ENCODE measurements at regions not wholly inside any gene's neighbourhood (a gene's known extent, or its start where the extent isn't known, plus 50 kb on each side); places are given as distances from the start of the nearest gene placed in this dataset.

DNA sequence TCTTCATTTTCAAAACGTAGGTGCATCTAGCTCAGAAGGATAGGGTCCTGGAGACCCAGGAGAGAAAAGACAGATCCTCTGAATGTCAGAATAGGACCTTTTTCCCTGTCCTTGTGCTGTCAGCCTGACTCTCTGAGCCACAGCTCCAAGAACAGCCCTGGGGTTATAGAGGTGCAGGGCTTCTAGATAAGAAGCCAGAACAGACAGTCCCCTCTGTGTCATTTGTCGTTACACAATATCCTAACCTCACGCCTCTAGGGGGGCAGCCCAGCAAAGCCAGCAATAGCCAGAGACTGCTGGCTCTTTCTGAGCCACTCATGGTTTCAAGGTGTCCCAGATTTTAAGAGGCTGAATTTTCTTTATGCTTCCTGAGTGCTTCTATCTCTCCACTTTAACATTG is 153.2 kb upstream of the THBS1 start:
- TF ChIP-seq EZH2 (IDR thresholded peaks at IDR 0.05; ENCODE audit: insufficient read depth, poor library complexity, severe bottlenecking): no peak
- TF ChIP-seq EZH2phosphoT487 (IDR thresholded peaks at IDR 0.05; ENCODE audit: insufficient read depth, low read depth): no peak
- H3F3A ChIP-seq (ENCODE audit: insufficient read depth): peaks cover 53% of the 10 kb centered on the region
- 0 out of 2 replicates have a peak overlapping the region, but pooled peaks have one; percentile 10 for H3K4me3 ChIP-seq
- peak overlapping the region; percentile 50 for H3K9ac ChIP-seq
- H3K9me2 ChIP-seq (ENCODE audit: insufficient read depth): no peaks in the 10 kb centered on the region
- H3K9me3 ChIP-seq (ENCODE audit: low read depth): no peaks in the 10 kb centered on the region
- DNase-seq: no peak
- peak overlapping the region; percentile 51 for H3K27ac ChIP-seq
- in situ Hi-C loops (cut with MboI): no loop called here
- peak overlapping the region; percentile 55 for H3K4me2 ChIP-seq (ENCODE audit: unreplicated experiment)
- WGBS, 2 experiments (ENCODE audit: low coverage in 1 of 2, low lambda C conversion rate in 2 of 2, missing lambda C conversion rate in 2 of 2): 30 to 33% methylated on average over 3 of the region's 3 CpGs
- peaks cover 48% of the 10 kb centered on the region for H3K4me1 ChIP-seq (ENCODE audit: insufficient read depth)
- H3K79me2 ChIP-seq (ENCODE audit: insufficient read depth): no peaks in the 10 kb centered on the region
- H4K20me1 ChIP-seq (ENCODE audit: insufficient read depth): no peaks in the 10 kb centered on the region
- no peaks in the 10 kb centered on the region for H3K27me3 ChIP-seq (replicated peaks; ENCODE audit: insufficient read depth)
- no peak overlapping the region for H2AFZ ChIP-seq
- H3K36me3 ChIP-seq (ENCODE audit: low read depth): no peaks in the 10 kb centered on the region

DNA sequence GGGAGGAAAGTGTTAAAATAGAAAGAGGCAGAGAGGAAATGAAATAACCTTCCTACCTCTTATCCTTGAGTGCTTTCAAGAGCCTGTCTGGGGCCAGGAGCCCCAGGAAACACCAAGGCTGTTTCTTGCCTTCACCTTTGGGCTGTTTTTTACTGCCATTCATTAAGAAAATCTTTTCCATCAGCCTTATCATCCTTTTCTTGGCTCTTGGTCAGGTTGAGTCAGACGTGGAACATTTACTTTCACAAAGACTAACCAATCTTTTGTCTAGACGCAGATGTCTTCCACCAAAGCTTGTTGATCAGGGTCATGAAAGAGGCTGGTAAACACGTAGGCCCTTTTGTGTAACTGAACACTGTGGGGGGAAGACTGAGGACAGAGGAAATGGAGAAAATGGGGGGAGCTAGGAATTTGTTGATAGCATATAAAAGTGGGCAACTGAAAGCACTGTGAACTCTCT is 151.0 kb upstream of the THBS1 start:
- Histone ChIP-seq H2AFZ (no peak overlapping the region), H3K27me3 (replicated peaks; ENCODE audit: insufficient read depth) (no peaks in the 10 kb centered on the region), H3K9me2 (ENCODE audit: insufficient read depth) (no peaks in the 10 kb centered on the region), H3K36me3 (ENCODE audit: low read depth) (no peaks in the 10 kb centered on the region), H3K4me1 (ENCODE audit: insufficient read depth) (peaks cover 48% of the 10 kb centered on the region), H3F3A (ENCODE audit: insufficient read depth) (peaks cover 53% of the 10 kb centered on the region), H3K9me3 (ENCODE audit: low read depth) (no peaks in the 10 kb centered on the region), H4K20me1 (ENCODE audit: insufficient read depth) (no peaks in the 10 kb centered on the region), H3K79me2 (ENCODE audit: insufficient read depth) (no peaks in the 10 kb centered on the region), H3K4me2 (ENCODE audit: unreplicated experiment) (peak overlapping the region; percentile 50), H3K27ac (peak overlapping the region; percentile 58), H3K9ac (no peak overlapping the region), H3K4me3 (no peak overlapping the region)
- peak; percentile 86 for DNase-seq
- 5 to 6% methylated on average over 3 of the region's 3 CpGs for WGBS, 2 experiments (ENCODE audit: low coverage in 1 of 2, low lambda C conversion rate in 2 of 2, missing lambda C conversion rate in 2 of 2)
- TF ChIP-seq EZH2phosphoT487 (IDR thresholded peaks at IDR 0.05; ENCODE audit: insufficient read depth, low read depth) (no peak), EZH2 (IDR thresholded peaks at IDR 0.05; ENCODE audit: insufficient read depth, poor library complexity, severe bottlenecking) (no peak)
- in situ Hi-C loops (cut with MboI): no loop called here

DNA sequence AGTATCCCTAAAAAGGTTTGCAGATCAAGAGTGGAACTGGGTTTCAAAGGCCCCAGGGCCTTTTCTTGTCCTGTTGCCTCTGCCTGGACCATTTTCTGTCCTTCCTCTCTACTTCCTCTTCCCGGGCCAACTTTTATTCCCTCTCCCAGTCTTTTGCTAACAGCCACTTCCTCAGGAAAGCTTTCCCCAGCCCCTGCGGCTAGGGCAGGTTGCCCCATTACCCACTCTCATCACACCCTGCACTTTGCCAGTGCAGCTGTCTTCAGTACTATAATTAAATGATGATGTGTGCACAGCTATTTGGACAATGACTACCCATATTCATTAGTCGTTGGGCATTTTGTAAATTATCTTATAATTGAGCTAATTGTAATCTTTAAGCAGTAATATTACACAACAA is 150.5 kb upstream of the THBS1 start:
- Histone ChIP-seq H3K9ac (no peak overlapping the region), H3K36me3 (ENCODE audit: low read depth) (no peaks in the 10 kb centered on the region)
- WGBS, 2 experiments (ENCODE audit: low coverage in 1 of 2, low lambda C conversion rate in 2 of 2, missing lambda C conversion rate in 2 of 2): 72 to 77% methylated on average over 3 of the region's 3 CpGs

DNA sequence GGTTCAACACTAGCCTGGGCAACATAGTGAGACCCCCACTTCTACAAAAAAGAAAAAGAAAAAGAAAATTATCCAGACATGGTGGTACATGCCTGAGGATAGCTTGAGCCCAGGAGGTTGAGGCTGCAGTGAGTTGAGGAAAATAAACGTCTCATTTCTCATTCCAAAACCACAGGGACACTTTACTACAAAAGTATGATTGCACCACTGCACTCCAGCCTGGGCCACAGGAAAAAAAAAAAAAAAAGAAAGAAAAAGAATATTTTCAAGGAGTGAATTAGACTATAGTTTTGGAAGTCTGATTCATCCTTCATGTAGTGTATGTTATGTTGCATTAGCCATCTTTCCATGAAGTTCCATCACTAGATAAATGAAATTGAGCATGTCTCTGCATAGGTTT is 149.5 kb upstream of the THBS1 start:
- Histone ChIP-seq H3K79me2 (ENCODE audit: insufficient read depth) (no peaks in the 10 kb centered on the region), H3K9ac (no peak overlapping the region)
- peak; percentile 57 for DNase-seq

More for the DNA sequence above, 150.5 kb upstream of the THBS1 start:
- Histone ChIP-seq H3F3A (ENCODE audit: insufficient read depth) (peaks cover 53% of the 10 kb centered on the region), H3K27ac (peak overlapping the region; percentile 58), H3K27me3 (replicated peaks; ENCODE audit: insufficient read depth) (no peaks in the 10 kb centered on the region), H3K4me1 (ENCODE audit: insufficient read depth) (peaks cover 48% of the 10 kb centered on the region), H3K9me3 (ENCODE audit: low read depth) (no peaks in the 10 kb centered on the region), H4K20me1 (ENCODE audit: insufficient read depth) (no peaks in the 10 kb centered on the region), H3K4me3 (no peak overlapping the region), H3K4me2 (ENCODE audit: unreplicated experiment) (peak overlapping the region; percentile 50), H2AFZ (no peak overlapping the region), H3K9me2 (ENCODE audit: insufficient read depth) (no peaks in the 10 kb centered on the region), H3K79me2 (ENCODE audit: insufficient read depth) (no peaks in the 10 kb centered on the region)
- in situ Hi-C loops (cut with MboI): no loop called here
- no peak for TF ChIP-seq EZH2phosphoT487 (IDR thresholded peaks at IDR 0.05; ENCODE audit: insufficient read depth, low read depth)
- TF ChIP-seq EZH2 (IDR thresholded peaks at IDR 0.05; ENCODE audit: insufficient read depth, poor library complexity, severe bottlenecking): no peak
- no peak for DNase-seq

More for the DNA sequence above, 149.5 kb upstream of the THBS1 start:
- H3K4me3 ChIP-seq: no peak overlapping the region
- H4K20me1 ChIP-seq (ENCODE audit: insufficient read depth): no peaks in the 10 kb centered on the region
- H3K36me3 ChIP-seq (ENCODE audit: low read depth): no peaks in the 10 kb centered on the region
- WGBS, 2 experiments (ENCODE audit: low coverage in 1 of 2, low lambda C conversion rate in 2 of 2, missing lambda C conversion rate in 2 of 2): 20 to 44% methylated on average over 1 of the region's 1 CpG
- H3K27ac ChIP-seq: peak overlapping the region; percentile 58
- H3K9me2 ChIP-seq (ENCODE audit: insufficient read depth): no peaks in the 10 kb centered on the region
- H2AFZ ChIP-seq: no peak overlapping the region
- TF ChIP-seq EZH2phosphoT487 (IDR thresholded peaks at IDR 0.05; ENCODE audit: insufficient read depth, low read depth) (no peak), EZH2 (IDR thresholded peaks at IDR 0.05; ENCODE audit: insufficient read depth, poor library complexity, severe bottlenecking) (no peak)
- in situ Hi-C loops (cut with MboI): no loop called here
- peaks cover 53% of the 10 kb centered on the region for H3F3A ChIP-seq (ENCODE audit: insufficient read depth)
- no peak overlapping the region for H3K4me2 ChIP-seq (ENCODE audit: unreplicated experiment)
- no peaks in the 10 kb centered on the region for H3K27me3 ChIP-seq (replicated peaks; ENCODE audit: insufficient read depth)
- no peaks in the 10 kb centered on the region for H3K9me3 ChIP-seq (ENCODE audit: low read depth)
- H3K4me1 ChIP-seq (ENCODE audit: insufficient read depth): peaks cover 48% of the 10 kb centered on the region
